HK-2 (cell line): ENCODE measurements at regions not wholly inside any gene's neighbourhood (a gene's known extent, or its start where the extent isn't known, plus 50 kb on each side); places are given as distances from the start of the nearest gene placed in this dataset.

Source experiments
- DNase-seq: peaks from one replicate; pipeline ENCODE4 v3.0.0-alpha.2; 2018; ENCODE audit not compliant: unreplicated experiment

- DNase-seq: no peak
Measured at GRCh38 chr4:180565856-180566431, 1677.3 kb upstream of the TENM3 start.

- no peak for DNase-seq
Measured at GRCh38 chr4:180566492-180566891, 1676.7 kb upstream of the TENM3 start.

- DNase-seq: no peak
Measured at GRCh38 chr4:180567080-180567479, 1676.1 kb upstream of the TENM3 start.

GRCh38 chr4:180571516-180572055 lies 1671.6 kb upstream of the TENM3 start:
- no peak for DNase-seq

- DNase-seq: no peak
Measured at GRCh38 chr4:180578175-180578574, 1665.0 kb upstream of the TENM3 start.

DNA sequence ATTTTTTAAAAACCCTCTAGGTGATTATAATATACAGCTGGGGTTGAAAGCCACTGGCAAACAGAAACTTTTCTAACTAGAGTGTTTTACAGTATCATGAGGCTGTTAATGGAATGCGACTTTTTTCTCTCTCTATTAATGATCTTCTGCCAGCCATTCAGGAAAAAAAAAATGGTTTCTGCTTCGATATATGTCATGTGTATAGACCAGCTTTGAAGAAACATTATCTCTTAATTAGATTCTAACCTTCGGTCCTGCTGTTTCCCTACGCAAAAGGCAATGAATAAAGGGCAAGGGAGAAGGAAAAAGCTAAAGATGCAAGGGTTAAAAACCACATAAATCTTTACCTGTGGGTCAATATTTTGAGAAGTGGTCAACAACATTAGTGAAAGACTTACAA lies 1662.1 kb upstream of the TENM3 start:
- DNase-seq: no peak

- DNase-seq: no peak
Measured at GRCh38 chr4:180587379-180587778, 1655.8 kb upstream of the TENM3 start.

DNA sequence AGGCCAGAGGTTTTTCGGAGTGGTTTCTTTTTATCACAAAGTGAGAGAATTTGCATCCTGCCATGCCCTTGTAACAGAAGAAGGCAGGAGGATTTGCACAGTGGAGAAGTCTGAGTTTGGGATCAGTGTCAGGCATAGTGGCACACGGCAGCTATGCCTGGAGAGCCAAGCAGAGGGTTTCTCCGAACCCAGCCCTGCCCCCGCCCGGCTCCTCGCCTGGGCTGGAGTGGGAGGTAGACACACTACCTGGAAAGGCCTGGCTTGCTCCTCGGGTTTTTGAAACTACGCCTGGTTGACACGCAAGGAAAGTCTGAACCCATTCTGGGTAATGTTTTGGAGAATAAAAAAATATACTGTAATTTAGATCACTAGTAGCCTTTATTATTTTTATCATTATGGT lies 1653.6 kb upstream of the TENM3 start:
- no peak for DNase-seq

DNA sequence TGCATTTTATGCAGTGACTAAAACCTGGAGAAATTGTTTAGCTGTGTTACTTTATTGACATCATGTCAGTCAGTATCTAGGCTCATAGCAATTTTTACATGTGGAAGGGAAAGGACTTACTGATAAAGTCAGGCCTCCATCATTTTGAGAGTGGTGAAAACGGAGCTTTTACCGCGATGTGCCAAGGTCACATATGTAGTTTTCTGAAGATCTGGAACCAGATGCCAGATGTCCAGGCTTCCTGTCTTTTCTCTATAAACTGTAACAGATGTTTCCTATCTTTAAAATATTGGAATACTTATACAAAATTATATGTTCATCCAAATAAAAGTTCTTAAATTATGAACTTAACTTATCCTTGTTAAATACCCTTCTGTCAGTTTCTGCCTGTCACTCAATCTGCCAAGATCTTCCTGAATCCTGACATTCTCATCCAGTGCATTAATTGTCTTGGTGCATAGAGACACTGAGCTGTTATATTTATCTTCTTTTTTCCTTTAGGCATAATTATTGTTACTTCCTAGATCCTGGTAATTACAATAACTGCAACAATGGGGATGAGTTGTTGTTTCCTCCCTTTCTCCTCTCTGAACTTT lies 1646.2 kb upstream of the TENM3 start:
- no peak for DNase-seq

DNA sequence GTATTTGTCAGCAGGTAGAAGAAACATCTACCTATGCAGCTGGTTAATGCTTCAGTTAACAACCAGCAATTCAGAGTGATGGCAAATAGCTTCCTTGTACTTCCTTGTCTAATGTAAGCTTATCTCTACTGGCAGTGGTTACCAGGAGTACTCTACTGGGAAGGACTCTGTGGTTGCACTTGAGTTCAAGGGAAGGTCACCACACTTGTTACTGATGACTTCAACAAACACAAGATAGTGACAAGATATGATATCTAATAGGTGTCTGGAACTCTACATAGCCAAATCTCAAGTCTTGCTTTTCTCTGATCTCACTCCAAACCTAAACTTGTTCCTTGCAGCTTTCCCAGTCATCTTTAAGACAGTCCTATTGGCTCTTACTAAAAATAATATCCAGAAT lies 1644.9 kb upstream of the TENM3 start:
- DNase-seq: no peak

DNA sequence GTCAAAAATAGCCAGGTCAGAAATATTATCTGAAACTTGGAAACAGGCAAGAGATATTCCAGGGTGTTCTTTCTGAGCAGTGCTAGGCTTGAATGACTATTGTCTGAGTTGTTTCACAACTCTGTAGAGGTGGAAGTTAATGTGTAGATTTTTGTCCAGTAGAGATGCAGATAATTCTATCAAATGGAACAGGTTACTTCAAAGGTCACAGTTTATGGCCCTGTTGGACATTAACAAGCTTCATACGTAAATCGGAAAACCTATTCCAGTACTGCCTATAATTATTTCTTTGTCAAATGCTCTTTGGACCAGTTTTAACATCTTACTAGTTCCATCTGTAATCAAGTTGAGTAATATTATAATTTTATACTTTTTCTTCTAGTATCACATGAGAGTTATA lies 1639.4 kb upstream of the TENM3 start:
- no peak for DNase-seq

GRCh38 chr4:180610324-180610723 lies 1632.9 kb upstream of the TENM3 start:
- DNase-seq: no peak

DNA sequence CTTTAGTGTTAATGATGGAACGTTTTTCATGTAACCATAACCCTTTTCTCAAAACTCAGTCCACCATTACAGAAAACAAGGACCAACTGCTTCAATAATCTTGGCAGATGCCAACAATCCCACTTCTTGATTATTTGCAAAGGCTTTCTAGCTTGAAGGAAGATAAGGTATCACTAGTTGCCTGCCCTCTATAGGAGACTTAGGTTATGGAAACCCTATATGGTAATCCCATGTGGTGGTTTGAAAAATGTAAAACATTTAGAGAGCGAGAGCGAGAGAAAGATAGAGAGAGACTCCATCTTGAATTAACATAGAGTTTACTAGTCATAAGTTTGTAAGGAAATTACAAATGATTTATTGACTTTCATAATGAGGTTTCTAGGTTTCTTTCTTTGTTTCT lies 1627.5 kb upstream of the TENM3 start:
- DNase-seq: no peak

- DNase-seq: peak; percentile 14
Measured at GRCh38 chr4:180617196-180617595, 1626.0 kb upstream of the TENM3 start.

DNA sequence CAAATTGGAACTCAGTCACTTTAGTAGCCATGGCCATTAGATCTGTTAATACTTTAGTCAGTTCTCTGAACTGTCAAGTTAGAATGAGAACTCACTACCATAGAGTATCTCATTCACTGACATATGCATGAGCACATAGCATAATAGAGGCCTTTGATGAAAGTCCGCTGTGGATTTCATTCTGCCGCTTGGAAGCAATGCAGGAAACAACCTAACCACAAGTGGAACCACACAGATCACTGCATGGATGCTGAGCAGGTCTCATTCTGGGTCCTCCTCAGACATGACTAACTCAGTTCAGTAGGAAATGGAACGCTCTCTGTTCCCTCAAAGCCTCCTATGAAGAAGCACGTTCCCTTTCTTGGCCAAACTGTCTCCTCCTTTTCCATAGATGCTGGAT lies 1624.8 kb upstream of the TENM3 start:
- DNase-seq: no peak

- DNase-seq: no peak
Measured at GRCh38 chr4:180619440-180619839, 1623.8 kb upstream of the TENM3 start.

DNA sequence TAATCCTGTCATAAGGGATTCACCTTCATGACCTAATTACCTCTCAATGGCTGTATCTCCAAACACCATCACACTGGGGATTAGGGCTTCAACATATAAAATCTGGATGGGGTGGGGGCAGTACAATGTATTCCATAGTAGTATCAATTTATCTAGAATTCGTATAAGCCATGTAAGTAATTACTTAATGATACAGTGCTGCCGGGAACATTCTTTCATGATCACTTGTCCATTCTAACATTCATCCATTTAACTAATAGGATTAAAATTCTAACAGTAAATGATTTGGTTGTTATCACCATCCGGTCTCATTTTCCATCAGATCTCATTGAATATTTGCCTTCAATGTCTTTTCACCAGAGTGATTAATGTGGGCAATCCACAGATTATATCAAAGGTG lies 1620.9 kb upstream of the TENM3 start:
- DNase-seq: no peak

- DNase-seq: no peak
Measured at GRCh38 chr4:180625653-180626052, 1617.5 kb upstream of the TENM3 start.

GRCh38 chr4:180630012-180630665 lies 1613.1 kb upstream of the TENM3 start:
- DNase-seq: no peak

DNA sequence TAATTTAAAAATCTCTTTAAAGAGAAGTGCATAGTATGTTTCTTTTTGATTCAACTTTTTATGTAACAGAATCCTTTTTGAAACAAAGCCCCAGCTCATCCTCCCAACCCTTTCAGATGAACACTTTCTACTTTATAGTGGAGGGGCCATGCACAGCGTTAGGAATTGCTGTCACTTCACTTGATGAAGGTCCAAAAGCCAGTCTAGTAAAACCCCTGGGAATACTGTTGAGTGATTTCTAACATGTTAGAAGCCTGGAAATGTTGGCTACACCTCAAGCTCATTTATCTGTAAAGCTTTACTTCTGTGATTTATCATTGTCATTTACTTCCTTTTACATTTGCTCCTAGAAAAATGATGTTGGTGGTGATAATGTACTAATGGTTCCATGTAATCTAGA lies 1608.9 kb upstream of the TENM3 start:
- DNase-seq: no peak

GRCh38 chr4:180635281-180635680 lies 1607.9 kb upstream of the TENM3 start:
- DNase-seq: peak; percentile 60

GRCh38 chr4:180636696-180637404 lies 1606.4 kb upstream of the TENM3 start:
- DNase-seq: no peak

DNA sequence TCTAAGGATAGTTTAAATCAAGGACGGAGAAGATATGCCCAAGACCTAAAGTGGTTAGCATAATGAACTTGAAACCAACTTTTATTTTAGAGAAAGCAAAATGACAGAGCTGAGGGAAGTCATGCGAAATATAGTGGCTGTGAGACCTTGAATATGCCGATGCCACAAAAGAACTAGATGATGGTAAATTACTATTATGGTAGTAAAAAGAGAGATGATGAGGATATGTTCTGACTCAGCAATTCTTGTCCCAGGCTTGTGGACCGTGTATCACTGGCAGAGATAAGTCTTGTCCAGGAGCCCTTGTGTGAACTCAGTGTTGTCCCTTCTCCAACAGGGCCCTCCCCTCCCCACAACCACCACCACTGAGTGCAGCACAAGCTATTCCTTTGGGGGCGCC lies 1605.6 kb upstream of the TENM3 start:
- DNase-seq: no peak
